SK-N-SH (cell line): ENCODE measurements at regions not wholly inside any gene's neighbourhood (a gene's known extent, or its start where the extent isn't known, plus 50 kb on each side); places are given as distances from the start of the nearest gene placed in this dataset.

Experiments used
- CTCF ChIA-PET: fragments of 300-600, 350-600 bp; formaldehyde crosslinking; extraction: SDS; loops from one replicate; lab custom pipeline; 2021; lab: Yijun Ruan, JAX
- POLR2A ChIA-PET: fragments of 350-600 bp; sonication (Branson Sonifier 250); formaldehyde crosslinking; extraction: SDS; loops from one replicate; lab custom pipeline; 2020; ENCODE audit warnings: antibody characterized with exemption, inconsistent platforms; lab: Yijun Ruan, JAX
- DNase-seq: peaks from one replicate; pipeline ENCODE4 v3.0.0; 2012
- H2AFZ ChIP-seq: fragments of 200-600 bp; sonication (generic); 2 replicates; pipeline ENCODE4 v1.8.1; 2016; ENCODE audit warnings: antibody characterized with exemption, mild to moderate bottlenecking, low read depth
- H3F3A ChIP-seq: fragments of 200-600 bp; sonication (generic); replicated peaks from 2 replicates; pipeline ENCODE3; 2016; ENCODE audit warnings: antibody characterized with exemption, mild to moderate bottlenecking; ENCODE audit not compliant: insufficient read depth
- H3K27ac ChIP-seq, 2 experiments: fragments of 200-500 bp in 1 of 2; fragments of 200-600 bp in 1 of 2; sonication (Bioruptor generic) in 1 of 2; sonication (generic), shearing (Covaris generic) in 1 of 2; 2 replicates each; pipeline versions ENCODE4 v1.5.1 to v1.6.1; 2014 to 2016; ENCODE audit warnings: low read depth in 2 of 2, inconsistent platforms in 1 of 2, low read length in 1 of 2, mild to moderate bottlenecking in 1 of 2, mixed read lengths in 1 of 2
- H3K27me3 ChIP-seq: fragments of 200-600 bp; sonication (generic), shearing (Covaris generic); 2 replicates; pipeline ENCODE4 v1.6.1; 2016; ENCODE audit warnings: mixed run types; ENCODE audit not compliant: insufficient read depth
- H3K36me3 ChIP-seq, 2 experiments: fragments of 200-500 bp in 1 of 2; fragments of 200-600 bp in 1 of 2; sonication (Bioruptor generic) in 1 of 2; sonication (generic) in 1 of 2; replicated peaks in 1 of 2; 2 replicates each; pipeline versions ENCODE3 to v1.5.1; 2014 to 2016; ENCODE audit warnings: low read length in 1 of 2, mild to moderate bottlenecking in 1 of 2; ENCODE audit not compliant: insufficient read depth in 2 of 2, control insufficient read depth in 1 of 2
- H3K4me1 ChIP-seq, 2 experiments: fragments of 200-500 bp in 1 of 2; fragments of 200-600 bp in 1 of 2; sonication (Bioruptor generic) in 1 of 2; sonication (generic), shearing (Covaris generic) in 1 of 2; 2 replicates each; pipeline versions ENCODE4 v1.5.1 to v1.6.1; 2014 to 2016; ENCODE audit warnings: low read depth in 1 of 2, low read length in 1 of 2, mixed run types in 1 of 2; ENCODE audit not compliant: insufficient read depth in 2 of 2, control insufficient read depth in 1 of 2
- H3K4me2 ChIP-seq: fragments of 200-600 bp; sonication (generic), shearing (Covaris generic); 2 replicates; pipeline ENCODE4 v1.6.1; 2017; ENCODE audit warnings: mixed run types
- H3K4me3 ChIP-seq, 2 experiments: fragments of 200-500 bp in 1 of 2; fragments of 200-600 bp in 1 of 2; sonication (Bioruptor generic) in 1 of 2; sonication (generic), shearing (Covaris generic) in 1 of 2; 2 replicates each; pipeline versions ENCODE4 v1.5.1 to v1.8.1; 2014 to 2016; ENCODE audit warnings: low read depth in 2 of 2, inconsistent platforms in 1 of 2, low read length in 1 of 2, mild to moderate bottlenecking in 1 of 2, mixed read lengths in 1 of 2, moderate library complexity in 1 of 2
- H3K79me2 ChIP-seq: fragments of 200-600 bp; sonication (generic); 2 replicates; pipeline ENCODE4 v1.8.1; 2017; ENCODE audit warnings: mild to moderate bottlenecking; ENCODE audit not compliant: insufficient read depth
- H3K9ac ChIP-seq: fragments of 200-600 bp; sonication (generic); 2 replicates; pipeline ENCODE4 v1.6.1; 2017; ENCODE audit warnings: mixed run types
- H3K9me2 ChIP-seq: fragments of 200-600 bp; sonication (generic); 2 replicates; pipeline ENCODE4 v1.6.1; 2017; ENCODE audit warnings: mixed run types
- H3K9me3 ChIP-seq: fragments of 200-600 bp; sonication (generic); 2 replicates; pipeline ENCODE4 v1.6.1; 2017; ENCODE audit warnings: mixed run types, mild to moderate bottlenecking, moderate library complexity
- H4K20me1 ChIP-seq: fragments of 200-600 bp; sonication (generic); 2 replicates; pipeline ENCODE4 v1.6.1; 2017; ENCODE audit warnings: mild to moderate bottlenecking, mixed run types; ENCODE audit not compliant: insufficient read depth
- CTCF ChIP-seq: fragments of 200-600 bp; sonication (generic); IDR thresholded peaks from 2 replicates; pipeline ENCODE4 v1.6.1; 2017; ENCODE audit warnings: antibody characterized with exemption, mild to moderate bottlenecking, moderate library complexity
- FOSL2 ChIP-seq: IDR thresholded peaks from 2 replicates; pipeline ENCODE4 v1.4.0; 2012; ENCODE audit warnings: low read depth, mild to moderate bottlenecking, moderate library complexity, borderline replicate concordance
- MEF2A ChIP-seq: IDR thresholded peaks from 2 replicates; pipeline ENCODE4 v1.4.0; 2012; ENCODE audit warnings: low read depth, borderline replicate concordance
- NRF1 ChIP-seq: IDR thresholded peaks from 2 replicates; pipeline ENCODE4 v1.6.1; 2012; ENCODE audit warnings: low read depth, mild to moderate bottlenecking, low read length
- PBX3 ChIP-seq: IDR thresholded peaks from 2 replicates; pipeline ENCODE4; 2012
- RAD21 ChIP-seq: IDR thresholded peaks from 2 replicates; pipeline ENCODE4 v1.6.1; 2012; ENCODE audit warnings: mild to moderate bottlenecking, low read length
- RCOR1 ChIP-seq: fragments of 150-350 bp; IDR thresholded peaks from 2 replicates; pipeline ENCODE4 v1.6.1; 2017; ENCODE audit warnings: antibody characterized with exemption, low read length
- REST ChIP-seq: IDR thresholded peaks from 2 replicates; pipeline ENCODE4 v1.6.1; 2012; ENCODE audit warnings: mild to moderate bottlenecking, low read depth, low read length, moderate library complexity
- SMC3 ChIP-seq: IDR thresholded peaks from 2 replicates; pipeline ENCODE4 v1.6.1; 2012; ENCODE audit warnings: low read depth, low read length, improper control_type of control experiment
- USF1 ChIP-seq: IDR thresholded peaks from 2 replicates; pipeline ENCODE4 v1.4.0; 2012; ENCODE audit warnings: low read depth, borderline replicate concordance
- USF2 ChIP-seq: fragments of 150-350 bp; IDR thresholded peaks from 2 replicates; pipeline ENCODE4 v1.6.1; 2017; ENCODE audit warnings: antibody characterized with exemption, low read length, low read depth, borderline replicate concordance
- YY1 ChIP-seq: IDR thresholded peaks from 2 replicates; pipeline ENCODE4 v1.4.0; 2012; ENCODE audit warnings: low read depth, mild to moderate bottlenecking

- no peak overlapping the region for H3K9ac ChIP-seq
- H3K79me2 ChIP-seq: no peaks in the 10 kb centered on the region
- H3K36me3 ChIP-seq: no peaks in the 10 kb centered on the region
- H3K9me3 ChIP-seq: no peaks in the 10 kb centered on the region
- H3K4me3 ChIP-seq: no peak overlapping the region
- H2AFZ ChIP-seq: no peak overlapping the region
- no peaks in the 10 kb centered on the region for H3K9me2 ChIP-seq
- H3F3A ChIP-seq: no peaks in the 10 kb centered on the region
- no peak overlapping the region for H3K27ac ChIP-seq
- DNase-seq: no peak
- H3K4me2 ChIP-seq: no peak overlapping the region
- no peaks in the 10 kb centered on the region for H3K4me1 ChIP-seq
- TF ChIP-seq YY1: no peak
- TF ChIP-seq NRF1: no peak
- no peak for TF ChIP-seq CTCF
- TF ChIP-seq USF2: no peak
- no peak for TF ChIP-seq REST
- TF ChIP-seq PBX3: no peak
- TF ChIP-seq RCOR1: no peak
- TF ChIP-seq RAD21: no peak
- no peak for TF ChIP-seq MEF2A
- TF ChIP-seq FOSL2: no peak
- no peak for TF ChIP-seq USF1
- TF ChIP-seq SMC3: no peak
- TF ChIP-seq, all 33 proteins: peak for 0
- POLR2A ChIA-PET: no interaction called here
- Histone ChIP-seq H3K27me3 (no peaks in the 10 kb centered on the region), H4K20me1 (no peaks in the 10 kb centered on the region)
- CTCF ChIA-PET: no interaction called here
These were observed 525.9 kb upstream of the NRSN1 start for GRCh38 chr6:23600118-23600517.
